G401 (cell line): ENCODE measurements at regions not wholly inside any gene's neighbourhood (a gene's known extent, or its start where the extent isn't known, plus 50 kb on each side); places are given as distances from the start of the nearest gene placed in this dataset.
A peak's percentile ranks its signal among the peaks of the same experiment; 100 is the strongest.
"Not testable (repeated sequence)": the region's sequence is repeated elsewhere in the genome, so short reads cannot be mapped to it uniquely, and the experiment has no call there.

Source experiments
- DNase-seq: peaks from one replicate; pipeline ENCODE4 v3.0.0-alpha.2; 2015; ENCODE audit warnings: low spot score
- in situ Hi-C: cut with HindIII; loops from 2 replicates; pipeline ENCODE4 v1.10.0; 2016; ENCODE audit warnings: low sequenced_read_pairs, mixed read lengths

DNA sequence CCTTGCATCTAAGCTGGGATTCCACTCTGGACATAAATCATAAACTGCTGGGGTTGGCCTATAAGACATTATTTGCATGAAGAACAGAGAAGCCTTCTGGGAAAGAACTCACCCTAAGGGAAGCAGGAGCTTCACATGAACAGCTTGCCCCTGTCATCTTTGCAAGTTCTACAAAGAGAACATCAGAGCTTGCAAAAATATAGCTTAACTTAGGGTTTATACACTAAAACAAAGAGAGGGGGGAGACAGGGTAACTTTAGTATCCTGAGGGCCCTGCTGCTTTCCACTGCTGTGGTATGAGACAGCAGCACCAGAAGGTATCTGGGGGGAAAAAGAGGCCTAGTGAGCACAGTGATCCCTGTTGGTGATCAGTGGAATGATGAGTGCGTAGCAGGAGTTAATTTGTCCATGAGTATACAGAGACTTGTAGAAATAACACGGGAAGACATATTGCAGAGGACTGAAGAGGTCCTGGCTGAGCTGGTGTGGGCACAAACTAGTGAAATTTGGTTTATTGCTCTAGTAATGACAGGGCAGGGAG lies 116.1 kb upstream of the TSC22D1 start:
- peak; percentile 6 for DNase-seq
- in situ Hi-C loops = no loop called here

DNA sequence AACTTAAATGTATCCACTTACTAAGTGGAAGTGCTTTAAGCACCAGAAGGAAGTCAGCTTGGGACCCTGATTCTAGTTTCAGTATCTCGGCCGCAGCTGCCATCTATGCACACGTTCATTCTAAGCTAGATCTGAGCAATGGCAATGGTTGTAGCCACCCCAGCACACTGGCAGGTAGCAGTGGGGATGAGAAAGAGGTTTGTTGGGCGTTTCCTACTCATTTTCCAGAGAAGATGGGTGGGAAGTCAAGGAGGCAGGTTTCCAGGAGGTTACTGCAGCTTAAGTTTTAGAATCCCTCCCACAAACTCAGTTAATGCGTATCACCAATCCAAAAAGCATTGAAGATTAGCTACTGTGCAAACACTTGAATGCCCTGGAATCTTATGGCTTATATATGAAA lies 114.2 kb upstream of the TSC22D1 start:
- in situ Hi-C loops = no loop called here
- no peak for DNase-seq

DNA sequence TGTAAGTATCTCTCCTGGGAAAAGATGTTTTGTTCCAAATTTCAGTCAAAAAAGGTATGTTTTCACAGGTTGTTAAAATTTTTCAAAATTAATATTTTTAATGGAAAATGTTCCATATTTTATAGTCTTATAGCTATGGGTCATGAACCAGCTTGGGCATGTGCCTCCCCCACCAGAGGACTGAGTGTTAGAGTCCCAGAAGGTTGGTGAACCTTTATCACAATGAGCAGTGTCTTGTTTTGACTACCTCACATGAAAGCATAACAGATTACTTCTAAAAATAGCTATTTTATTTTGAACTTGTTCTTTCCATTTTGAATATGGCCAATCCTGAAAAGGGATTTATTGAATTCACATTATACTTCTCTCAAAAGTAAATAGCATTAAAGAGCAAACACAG lies 112.5 kb upstream of the TSC22D1 start:
- no peak for DNase-seq
- in situ Hi-C loops = no loop called here

DNA sequence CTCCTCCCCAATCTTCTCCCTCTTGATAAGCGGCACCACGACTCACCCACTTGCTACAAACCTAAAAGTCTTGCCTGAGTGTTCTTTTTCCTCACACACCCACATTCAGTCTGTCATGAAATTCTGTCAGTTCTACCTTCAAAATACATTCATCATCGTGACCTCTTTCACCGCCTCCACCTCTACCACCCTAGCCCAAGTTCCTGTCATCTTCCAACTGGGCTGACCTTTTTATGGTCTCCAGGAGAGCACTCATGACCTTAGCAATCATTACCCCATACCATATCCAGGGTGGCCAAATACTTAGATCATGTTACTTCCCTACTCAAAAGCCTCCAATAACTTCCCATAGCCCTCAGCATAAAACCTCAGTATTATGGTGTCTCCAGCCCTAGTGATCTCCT lies 110.4 kb upstream of the TSC22D1 start:
- in situ Hi-C loops = no loop called here
- DNase-seq = no peak

DNA sequence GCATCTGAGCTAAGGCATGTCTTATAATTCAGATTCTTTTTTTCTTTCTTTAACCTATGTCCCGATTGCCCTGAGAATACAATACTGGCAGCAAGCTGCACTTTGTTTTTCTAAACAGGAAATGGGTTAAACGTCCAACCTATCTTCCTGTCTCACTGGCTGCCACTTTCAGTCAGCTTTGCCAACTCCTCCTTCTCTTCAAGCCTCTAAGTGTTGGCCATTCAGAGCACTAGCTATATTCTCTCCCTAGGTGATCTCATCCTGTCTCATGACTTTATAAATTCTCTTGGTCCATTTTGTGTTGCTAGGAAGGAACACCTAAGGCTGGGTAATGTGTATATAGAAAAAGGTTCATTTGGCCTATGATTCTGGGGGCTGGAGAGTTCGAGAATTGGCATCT lies 109.5 kb upstream of the TSC22D1 start:
- in situ Hi-C loops = no loop called here
- no peak for DNase-seq

DNA sequence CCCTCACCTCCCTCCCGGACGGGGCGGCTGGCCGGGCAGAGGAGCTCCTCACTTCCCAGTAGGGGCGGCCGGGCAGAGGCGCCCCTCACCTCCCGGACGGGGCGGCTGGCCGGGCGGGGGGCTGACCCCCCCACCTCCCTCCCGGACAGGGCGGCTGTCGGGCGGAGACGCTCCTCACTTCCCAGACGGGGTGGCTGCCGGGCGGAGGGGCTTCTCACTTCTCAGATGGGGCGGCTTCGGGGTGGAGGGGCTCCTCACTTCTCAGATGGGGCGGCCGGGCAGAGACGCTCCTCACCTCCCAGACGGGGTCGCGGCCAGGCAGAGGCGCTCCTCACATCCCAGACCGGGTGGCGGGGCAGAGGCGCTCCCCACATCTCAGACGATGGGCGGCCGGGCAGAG lies 106.3 kb upstream of the TSC22D1 start:
- DNase-seq, in situ Hi-C loops: not testable (repeated sequence)

DNA sequence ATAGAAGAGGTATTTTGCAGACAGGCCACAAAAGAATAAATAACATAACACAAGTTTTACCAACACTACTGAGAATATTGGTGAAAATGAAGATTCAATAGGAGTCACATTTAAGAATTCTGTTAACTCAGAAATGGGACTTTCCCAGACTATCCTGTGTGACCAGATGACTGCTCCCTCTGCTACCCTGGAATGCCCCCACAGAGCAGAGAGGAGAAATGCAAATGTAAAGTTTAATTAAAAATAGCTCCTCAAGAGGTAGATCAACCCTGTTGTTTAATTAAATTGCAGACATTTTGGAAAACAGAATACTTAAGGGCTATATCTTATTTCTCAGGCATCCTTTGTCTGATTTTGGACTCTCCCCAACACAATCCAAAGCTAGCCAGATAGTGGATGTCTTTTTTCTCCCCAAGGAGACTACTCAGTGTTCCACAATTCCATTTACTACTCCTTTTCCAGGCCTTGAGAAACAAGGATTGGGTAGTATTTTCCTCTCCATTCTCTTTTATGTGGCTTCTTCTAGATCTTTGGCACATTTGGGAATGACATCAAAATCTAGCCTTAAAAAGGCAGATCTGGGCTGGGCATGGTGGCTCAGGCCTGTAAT lies 104.7 kb upstream of the TSC22D1 start:
- no peak for DNase-seq
- in situ Hi-C loops = no loop called here

DNA sequence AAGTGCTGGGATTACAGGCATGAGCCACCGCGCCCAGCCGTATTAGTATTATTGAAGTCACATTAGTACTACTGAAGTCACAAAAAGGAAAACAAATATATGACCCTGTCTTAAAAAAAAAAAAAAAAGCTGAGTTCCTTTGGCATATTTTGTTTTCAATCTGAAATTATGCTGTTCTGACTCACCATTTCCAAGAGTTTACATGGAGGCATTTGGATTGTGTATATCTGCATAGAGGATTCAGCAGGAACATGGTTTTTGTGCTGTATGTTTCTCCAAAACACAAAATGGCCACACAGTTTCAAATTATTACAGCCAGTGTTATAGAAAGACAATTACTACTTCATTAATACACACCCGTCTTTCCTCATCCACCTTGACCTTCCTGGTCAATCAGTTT lies 103.5 kb upstream of the TSC22D1 start:
- in situ Hi-C loops = no loop called here
- DNase-seq = no peak

DNA sequence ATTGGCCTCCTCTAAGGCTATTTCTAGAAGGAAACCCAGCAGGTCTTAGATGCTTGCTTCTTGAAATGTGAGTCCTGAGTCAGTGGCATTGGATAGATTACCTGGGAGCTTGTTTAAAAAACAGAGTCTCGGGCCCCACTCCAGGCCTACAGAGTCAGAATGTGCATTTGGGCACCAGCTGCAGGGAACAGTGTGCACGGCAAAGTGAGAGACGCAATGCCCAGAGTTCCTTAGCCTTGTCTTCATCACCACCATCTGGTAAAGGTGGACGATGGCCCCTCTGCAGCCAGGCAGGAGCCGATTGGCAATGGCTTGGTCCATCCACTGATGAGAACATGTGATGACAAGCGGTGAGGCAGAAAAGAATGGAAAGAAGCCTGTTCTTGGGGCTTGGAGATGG lies 102.1 kb upstream of the TSC22D1 start:
- DNase-seq = no peak
- in situ Hi-C loops = no loop called here

DNA sequence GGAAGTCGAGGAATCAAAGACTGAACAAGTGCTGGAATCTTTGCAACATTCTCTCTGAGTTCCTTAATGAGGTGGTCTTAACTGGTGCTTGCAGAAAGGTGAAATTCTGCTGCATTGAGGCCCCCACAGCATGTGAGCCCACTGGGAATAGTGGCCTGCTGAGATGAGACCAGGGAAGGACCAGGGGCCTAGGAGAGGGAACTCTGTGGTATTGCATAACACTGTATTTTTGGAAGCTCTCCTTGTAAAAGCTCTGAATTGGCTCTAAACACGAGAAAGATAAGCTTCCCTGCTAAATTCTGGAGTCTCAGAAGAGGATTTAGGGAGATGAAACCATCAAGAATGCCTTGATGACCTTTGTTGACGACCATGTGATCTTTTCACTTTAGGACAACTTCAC lies 100.4 kb upstream of the TSC22D1 start:
- in situ Hi-C loops = no loop called here
- no peak for DNase-seq

DNA sequence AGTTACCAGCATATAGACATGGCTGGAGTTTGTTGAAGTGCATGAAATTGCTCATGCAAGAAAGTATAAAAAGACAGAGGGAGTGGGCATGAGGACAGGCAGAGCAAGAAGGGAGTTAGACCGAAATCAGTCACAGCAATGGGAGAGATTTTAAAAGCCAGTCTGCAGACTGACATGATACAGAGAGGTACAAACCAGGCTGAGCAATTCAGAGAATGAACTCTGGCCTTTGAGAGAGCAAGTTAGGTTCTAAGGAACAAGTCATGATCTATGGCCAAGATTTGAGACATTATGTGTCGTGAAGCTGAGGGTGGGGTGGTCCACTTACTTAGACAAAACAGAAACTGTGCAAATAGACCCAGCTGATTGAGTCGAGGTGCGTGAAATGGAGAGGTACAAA lies 93.4 kb upstream of the TSC22D1 start:
- in situ Hi-C loops = no loop called here
- no peak for DNase-seq

DNA sequence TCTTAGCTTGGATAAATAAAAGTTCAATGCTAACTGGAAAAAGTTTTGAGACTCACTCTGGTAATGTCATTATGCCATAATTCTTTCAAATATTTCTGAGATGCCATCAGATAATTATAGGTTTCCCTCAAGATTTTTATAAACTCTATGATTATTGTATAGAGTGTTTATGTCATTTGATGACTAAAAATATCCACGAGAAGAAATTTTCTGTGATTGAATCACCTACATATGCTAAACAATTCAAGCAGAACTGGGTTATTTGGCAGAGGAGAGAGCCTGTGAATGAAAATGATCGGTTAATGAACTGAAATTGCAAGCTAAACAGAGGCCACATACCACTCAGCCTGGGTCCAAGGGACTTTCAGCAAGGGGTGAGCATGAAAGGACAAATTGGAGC lies 92.6 kb upstream of the TSC22D1 start:
- no peak for DNase-seq
- in situ Hi-C loops = no loop called here

DNA sequence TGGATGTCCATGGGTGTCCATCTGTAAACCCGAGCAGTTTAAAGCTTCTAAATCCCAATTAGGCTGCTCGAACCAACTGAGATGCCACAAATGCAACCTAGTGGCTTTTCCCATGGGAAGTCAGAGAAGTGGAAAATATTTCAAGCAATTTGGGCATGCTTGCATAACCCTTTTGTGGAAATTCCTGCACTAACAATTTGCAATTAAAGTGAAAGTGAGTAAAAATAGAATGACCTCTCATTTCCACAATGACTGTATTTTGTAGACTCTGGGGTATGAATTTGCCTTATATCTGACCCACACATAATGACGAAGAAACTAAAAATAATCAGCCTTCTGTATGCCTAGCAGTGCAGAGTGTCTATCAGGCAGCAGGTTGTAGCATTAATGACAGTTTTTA lies 91.8 kb upstream of the TSC22D1 start:
- DNase-seq = no peak
- in situ Hi-C loops = no loop called here

DNA sequence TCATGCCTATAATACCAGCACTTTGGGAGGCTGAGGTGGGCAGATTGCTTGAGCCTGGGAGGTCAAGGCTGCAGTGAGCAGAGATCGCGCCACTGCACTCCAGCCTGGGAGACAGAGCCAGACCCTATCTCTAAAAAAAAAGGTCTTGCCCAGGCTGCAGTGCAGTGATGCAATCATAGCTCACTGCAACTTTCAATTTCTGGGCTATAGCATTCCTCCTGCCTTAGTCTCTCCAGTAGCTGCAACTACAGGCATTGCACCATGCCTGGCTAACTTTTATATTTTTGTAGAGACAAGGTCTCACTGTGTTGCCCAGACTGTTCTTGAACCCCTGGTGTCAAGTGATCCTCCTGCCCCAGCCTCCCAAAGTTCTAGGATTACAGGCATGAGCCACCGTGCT lies 90.4 kb upstream of the TSC22D1 start:
- DNase-seq, in situ Hi-C loops: not testable (repeated sequence)

DNA sequence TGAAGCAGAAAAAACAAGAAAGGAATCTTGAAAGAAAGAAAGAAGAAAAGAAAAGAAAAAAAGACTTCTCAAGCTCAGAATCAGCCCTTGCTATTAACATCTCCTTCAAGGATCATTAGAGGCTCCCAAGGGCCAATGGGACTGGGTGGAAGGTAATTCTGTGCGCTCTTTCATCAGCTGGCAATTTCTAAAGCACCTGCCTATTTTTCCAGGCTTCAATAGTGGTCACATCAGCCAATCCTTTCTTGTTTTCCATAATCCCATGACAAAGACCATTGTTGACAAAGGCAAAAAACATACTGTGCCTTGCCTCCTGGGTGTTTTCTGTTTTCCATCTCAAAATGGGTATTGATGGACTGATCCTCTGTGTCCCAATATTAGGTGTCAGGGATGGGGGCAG lies 88.2 kb upstream of the TSC22D1 start:
- DNase-seq = no peak
- in situ Hi-C loops = no loop called here

DNA sequence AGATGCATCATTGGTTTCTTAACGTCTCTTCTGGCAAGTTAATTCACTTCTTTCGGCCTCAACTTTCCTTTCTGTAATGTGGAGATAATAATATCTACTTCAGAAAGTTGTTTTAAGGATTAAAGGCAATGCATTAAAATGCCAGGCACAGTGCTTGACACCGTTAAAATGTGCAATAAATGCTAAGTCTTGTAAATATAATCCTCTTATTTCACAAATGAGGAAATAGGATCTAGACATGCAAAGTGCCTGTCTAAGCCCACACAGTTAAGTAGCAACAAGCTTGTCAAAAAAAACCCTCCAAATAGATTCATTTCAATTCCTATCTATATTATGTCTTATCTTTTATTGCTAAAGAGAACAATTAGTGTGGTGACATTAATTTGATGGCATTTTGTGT lies 86.4 kb upstream of the TSC22D1 start:
- in situ Hi-C loops = no loop called here
- DNase-seq = no peak

DNA sequence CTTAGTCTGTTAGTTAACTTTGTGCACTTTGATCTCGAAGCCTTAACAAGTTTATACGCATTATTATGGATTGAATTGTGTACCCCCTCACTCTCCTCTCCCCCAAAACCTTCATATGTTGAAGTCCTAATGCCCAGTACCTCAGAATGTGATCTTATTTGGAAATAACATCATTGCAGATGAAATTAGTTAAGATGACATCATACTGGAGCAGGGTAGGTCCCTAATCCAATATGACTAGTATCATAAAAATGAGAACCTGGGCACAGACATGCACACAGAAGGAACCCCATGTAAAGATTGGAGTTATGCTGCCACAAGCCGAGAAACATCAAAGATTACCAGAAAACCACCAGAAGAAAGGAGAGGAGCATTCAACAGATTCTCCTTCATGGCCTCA lies 85.8 kb upstream of the TSC22D1 start:
- in situ Hi-C loops = no loop called here
- no peak for DNase-seq

DNA sequence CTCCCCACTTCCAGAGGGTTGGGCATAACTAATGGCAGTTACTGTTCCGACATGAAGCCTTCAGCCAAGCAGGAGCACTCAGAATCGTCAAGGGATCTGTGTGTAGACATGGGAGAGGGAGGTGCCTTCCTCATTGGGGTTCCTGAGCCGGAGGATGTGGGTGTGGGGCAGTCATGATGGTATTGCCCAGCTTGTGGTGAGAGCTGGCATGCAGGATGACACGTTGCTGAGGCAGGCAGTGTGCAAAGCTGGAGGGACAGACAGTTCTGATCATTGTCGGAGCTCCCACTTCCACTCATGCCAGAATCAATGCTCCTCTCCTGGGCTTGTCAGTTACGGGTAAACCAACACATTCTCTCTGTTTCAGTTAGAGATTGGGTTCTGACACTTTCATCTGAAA lies 83.9 kb upstream of the TSC22D1 start:
- in situ Hi-C loops = no loop called here
- no peak for DNase-seq

DNA sequence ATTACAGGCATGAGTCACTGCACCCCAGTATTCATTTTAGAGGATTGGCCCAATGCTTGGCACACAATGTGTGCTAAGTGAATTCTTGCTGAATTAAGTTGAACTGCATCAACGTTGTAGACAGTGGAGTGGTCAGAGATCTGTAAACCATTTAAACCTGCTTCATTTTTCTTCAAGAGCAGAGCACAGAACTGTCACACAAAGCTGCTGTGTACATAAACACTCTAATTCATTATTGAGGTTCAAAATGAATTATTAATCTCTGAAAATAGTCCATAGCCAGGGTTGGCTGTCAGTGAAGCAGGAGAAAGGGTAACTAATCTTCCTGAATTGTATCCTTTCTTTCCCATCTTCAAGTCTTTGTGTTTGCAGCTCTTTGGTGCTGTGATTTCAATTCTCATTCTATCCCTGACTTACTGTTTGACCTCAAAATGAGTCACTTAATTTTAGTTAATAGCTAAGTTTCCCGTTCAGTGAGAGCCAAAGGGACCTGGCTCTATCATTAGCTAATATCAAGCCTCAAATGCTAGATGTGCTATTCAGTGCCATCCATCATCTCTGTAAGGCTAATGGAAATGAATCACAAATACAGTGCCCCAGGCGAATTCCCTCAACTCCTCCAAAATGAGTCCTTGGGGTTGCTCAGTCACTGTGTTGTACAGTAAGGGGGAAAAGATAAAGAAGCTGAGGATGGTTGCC lies 77.0 kb upstream of the TSC22D1 start:
- DNase-seq = no peak
- in situ Hi-C loops = no loop called here

DNA sequence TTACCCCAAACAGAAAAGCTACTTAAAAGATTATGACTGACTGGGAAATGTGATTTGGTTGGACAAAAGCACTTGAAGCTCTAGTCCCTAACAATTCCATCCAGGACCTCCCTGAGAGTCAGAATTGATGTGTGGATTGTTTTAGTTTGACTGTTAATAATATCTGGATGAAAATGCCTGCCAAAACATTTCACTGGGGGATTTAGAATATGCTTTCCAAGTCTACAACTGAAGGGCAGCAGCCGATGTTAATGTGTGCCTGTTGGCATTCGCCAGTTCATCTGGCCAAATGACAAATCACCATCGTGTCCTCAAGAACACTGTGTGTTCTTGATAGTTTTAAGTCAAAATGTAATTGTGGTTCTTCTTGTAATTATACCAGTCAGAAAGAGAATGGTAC lies 76.0 kb upstream of the TSC22D1 start:
- in situ Hi-C loops = no loop called here
- DNase-seq = no peak

DNA sequence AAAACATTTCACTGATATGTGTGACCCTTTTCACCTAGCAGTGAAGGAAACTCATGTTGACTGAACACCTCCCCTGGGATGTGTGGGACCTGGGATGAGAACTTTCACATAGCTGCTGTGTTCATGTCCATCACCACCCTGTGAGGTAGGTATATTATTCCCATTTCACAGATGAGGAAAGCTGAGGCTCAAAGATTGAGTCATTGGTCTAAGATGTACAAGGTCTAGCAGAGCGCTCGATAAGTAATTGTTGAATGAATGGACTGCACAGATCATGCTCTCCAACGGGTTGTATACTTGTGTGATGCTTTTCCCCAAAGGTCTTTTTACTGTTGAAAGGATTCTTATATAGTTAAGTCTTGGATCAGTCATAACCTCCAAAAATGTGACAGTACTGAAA lies 75.6 kb upstream of the TSC22D1 start:
- in situ Hi-C loops = no loop called here
- no peak for DNase-seq
